ENCODE measurements at regions not wholly inside any gene's neighbourhood (a gene's known extent, or its start where the extent isn't known, plus 50 kb on each side); places are given as distances from the start of the nearest gene placed in this dataset.

- H3K9me3 ChIP-seq, result no peaks in the 10 kb centered on the region
- TF ChIP-seq POLR2A (IDR thresholded peaks at IDR 0.05) (no peak), CTCF (IDR thresholded peaks at IDR 0.05) (no peak)
- intact Hi-C loops (cut with DNase I), result no loop called here
- no peak overlapping the region for H3K27ac ChIP-seq
- no peaks in the 10 kb centered on the region for H3K27me3 ChIP-seq
- ATAC-seq, result no peak
- H3K4me3 ChIP-seq, result no peak overlapping the region
- DNase-seq, result no peak
- no peaks in the 10 kb centered on the region for H3K36me3 ChIP-seq
- 33 to 54% (median 48%) methylated on average over 2 of the region's 2 CpGs for WGBS, 4 donors
- no peaks in the 10 kb centered on the region for H3K4me1 ChIP-seq
Observed at GRCh38 chr6:90669420-90669819, 82.5 kb upstream of the MAP3K7 start.

DNA sequence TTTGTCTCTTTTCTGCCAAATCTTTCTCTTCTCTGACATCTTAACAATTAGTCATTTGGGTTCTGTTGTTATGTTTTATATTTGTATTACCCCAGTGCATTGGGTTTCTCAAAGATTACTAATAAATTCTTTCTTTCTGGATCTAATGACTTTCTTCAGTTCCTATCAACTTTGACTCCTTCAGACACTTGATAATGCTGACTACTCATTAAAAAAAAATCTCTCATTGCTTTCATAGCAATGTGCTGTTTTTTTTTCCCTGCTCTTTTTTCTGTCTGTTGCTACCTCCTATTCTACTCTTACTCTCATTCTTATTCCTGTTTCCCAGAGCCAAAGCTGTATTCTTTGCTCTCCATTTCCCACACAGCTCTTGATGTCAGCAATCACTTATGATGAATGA is 81.3 kb upstream of the MAP3K7 start:
- no peaks in the 10 kb centered on the region for H3K4me1 ChIP-seq
- H3K4me3 ChIP-seq, result no peak overlapping the region
- intact Hi-C loops (cut with DNase I), result no loop called here
- no peaks in the 10 kb centered on the region for H3K27me3 ChIP-seq
- H3K9me3 ChIP-seq, result peaks cover 0 to 10% (median 2%) of the 10 kb centered on the region in 12 donors
- no peak overlapping the region for H3K27ac ChIP-seq
- ATAC-seq (no peak), DNase-seq (no peak)
- TF ChIP-seq POLR2A (IDR thresholded peaks at IDR 0.05) (no peak), CTCF (IDR thresholded peaks at IDR 0.05) (no peak)
- no peaks in the 10 kb centered on the region for H3K36me3 ChIP-seq

DNA sequence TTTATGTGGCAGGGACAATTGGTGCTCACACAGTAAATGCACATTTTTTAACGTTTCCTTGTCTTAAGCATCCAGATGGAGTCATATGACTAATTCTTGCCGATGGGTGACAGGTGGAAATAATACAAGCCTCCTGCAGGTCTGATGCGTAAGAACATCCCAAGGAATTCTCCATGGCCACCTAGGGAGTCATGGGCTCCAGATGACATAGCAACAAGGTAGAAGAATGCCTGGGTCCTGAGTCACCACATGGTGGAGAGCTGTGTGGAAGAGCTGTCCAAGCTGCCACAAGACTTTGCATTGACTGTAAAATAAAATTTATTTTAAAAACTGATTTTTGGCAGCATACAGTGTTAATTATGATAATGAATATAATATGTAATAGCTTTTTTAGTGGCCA is 77.0 kb upstream of the MAP3K7 start:
- ATAC-seq (no peak), DNase-seq (no peak)
- Histone ChIP-seq H3K27me3 (no peaks in the 10 kb centered on the region), H3K9me3 (peaks cover 0 to 18% (median 2%) of the 10 kb centered on the region in 12 donors), H3K27ac (no peak overlapping the region), H3K36me3 (no peaks in the 10 kb centered on the region), H3K4me1 (no peaks in the 10 kb centered on the region), H3K4me3 (no peak overlapping the region)
- WGBS, 4 donors, result 89 to 91% (median 91%) methylated on average over 3 of the region's 3 CpGs
- TF ChIP-seq POLR2A (IDR thresholded peaks at IDR 0.05) (no peak), CTCF (IDR thresholded peaks at IDR 0.05) (no peak)
- intact Hi-C loops (cut with DNase I), result no loop called here

- no peak overlapping the region for H3K4me3 ChIP-seq
- intact Hi-C loops (cut with DNase I), result no loop called here
- no peak for ATAC-seq
Observed at GRCh38 chr6:90663106-90663505, 76.2 kb upstream of the MAP3K7 start.

More at GRCh38 chr6:90663106-90663505, 76.2 kb upstream of the MAP3K7 start:
- no peaks in the 10 kb centered on the region for H3K36me3 ChIP-seq
- peaks cover 0 to 18% (median 2%) of the 10 kb centered on the region in 12 donors for H3K9me3 ChIP-seq
- no peaks in the 10 kb centered on the region for H3K4me1 ChIP-seq
- WGBS, 4 donors, result 66 to 81% (median 71%) methylated on average over 2 of the region's 2 CpGs
- no peak overlapping the region for H3K27ac ChIP-seq
- TF ChIP-seq POLR2A (IDR thresholded peaks at IDR 0.05), result no peak
- no peak for TF ChIP-seq CTCF (IDR thresholded peaks at IDR 0.05)
- H3K27me3 ChIP-seq, result no peaks in the 10 kb centered on the region
- DNase-seq, result no peak
